ENCODE measurements at regions not wholly inside any gene's neighbourhood (a gene's known extent, or its start where the extent isn't known, plus 50 kb on each side); places are given as distances from the start of the nearest gene placed in this dataset.

GRCh38 chr3:145820170-145820569, 340.8 kb downstream of the PLOD2 start:
- no peak for TF ChIP-seq POLR2AphosphoS5 (IDR thresholded peaks at IDR 0.05; ENCODE audit: low read depth)
- TF ChIP-seq CREB1 (CRISPR knock-in tag; IDR thresholded peaks at IDR 0.05; ENCODE audit: low read depth) = no peak
- TF ChIP-seq CTCF (conservative IDR thresholded peaks at IDR 0.05; ENCODE audit: low read depth in 2 of 2) = no peak
- no peak for TF ChIP-seq EZH2 (IDR thresholded peaks at IDR 0.05; ENCODE audit: low read depth, unreplicated experiment)
- TF ChIP-seq EZH2phosphoT487 (IDR thresholded peaks at IDR 0.05; ENCODE audit: unreplicated experiment) = no peak
- TF ChIP-seq JUNB (IDR thresholded peaks at IDR 0.05; ENCODE audit: unreplicated experiment) = no peak
- no peak for TF ChIP-seq REST (IDR thresholded peaks at IDR 0.05; ENCODE audit: unreplicated experiment)
